ENCODE measurements at regions not wholly inside any gene's neighbourhood (a gene's known extent, or its start where the extent isn't known, plus 50 kb on each side); places are given as distances from the start of the nearest gene placed in this dataset.

DNA sequence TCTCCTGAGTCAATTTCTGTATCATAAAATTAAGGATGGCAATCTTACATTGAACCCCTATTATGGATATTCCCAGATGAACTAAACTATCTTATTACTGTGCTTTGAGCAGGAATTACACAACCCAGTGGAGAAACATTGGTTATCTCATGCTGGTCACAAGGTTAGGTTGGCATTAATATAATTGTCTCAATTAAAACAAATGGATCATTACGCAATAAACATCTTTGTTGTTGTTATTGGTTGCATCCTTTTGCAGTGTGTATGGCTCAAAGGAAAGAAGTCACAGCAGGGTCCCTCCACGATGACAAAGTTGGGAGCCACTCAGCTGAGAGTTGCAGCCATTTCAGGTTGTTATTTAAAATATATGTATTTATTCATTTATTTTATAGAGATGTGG, 297.0 kb upstream of the KLF4 start:
- TF ChIP-seq POLR2A (IDR thresholded peaks at IDR 0.05), result no peak
- TF ChIP-seq, protein P1, sequence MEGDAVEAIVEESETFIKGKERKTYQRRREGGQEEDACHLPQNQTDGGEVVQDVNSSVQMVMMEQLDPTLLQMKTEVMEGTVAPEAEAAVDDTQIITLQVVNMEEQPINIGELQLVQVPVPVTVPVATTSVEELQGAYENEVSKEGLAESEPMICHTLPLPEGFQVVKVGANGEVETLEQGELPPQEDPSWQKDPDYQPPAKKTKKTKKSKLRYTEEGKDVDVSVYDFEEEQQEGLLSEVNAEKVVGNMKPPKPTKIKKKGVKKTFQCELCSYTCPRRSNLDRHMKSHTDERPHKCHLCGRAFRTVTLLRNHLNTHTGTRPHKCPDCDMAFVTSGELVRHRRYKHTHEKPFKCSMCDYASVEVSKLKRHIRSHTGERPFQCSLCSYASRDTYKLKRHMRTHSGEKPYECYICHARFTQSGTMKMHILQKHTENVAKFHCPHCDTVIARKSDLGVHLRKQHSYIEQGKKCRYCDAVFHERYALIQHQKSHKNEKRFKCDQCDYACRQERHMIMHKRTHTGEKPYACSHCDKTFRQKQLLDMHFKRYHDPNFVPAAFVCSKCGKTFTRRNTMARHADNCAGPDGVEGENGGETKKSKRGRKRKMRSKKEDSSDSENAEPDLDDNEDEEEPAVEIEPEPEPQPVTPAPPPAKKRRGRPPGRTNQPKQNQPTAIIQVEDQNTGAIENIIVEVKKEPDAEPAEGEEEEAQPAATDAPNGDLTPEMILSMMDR (IDR thresholded peaks at IDR 0.05), result no peak

Measured in right lobe of liver (tissue), 4 donors.